Skeletal muscle satellite cell (primary cell): ENCODE measurements at regions not wholly inside any gene's neighbourhood (a gene's known extent, or its start where the extent isn't known, plus 50 kb on each side); places are given as distances from the start of the nearest gene placed in this dataset.

Experiments used
- H3K27me3 ChIP-seq: 2 replicates; pipeline ENCODE4 v1.7.0; 2013; ENCODE audit warnings: low read length; ENCODE audit not compliant: control insufficient read depth, insufficient read depth
- H3K36me3 ChIP-seq: 2 replicates; pipeline ENCODE4 v1.7.0; 2013; ENCODE audit warnings: mild to moderate bottlenecking, control low read depth, low read length; ENCODE audit not compliant: insufficient read depth
- H3K4me1 ChIP-seq: 2 replicates; pipeline ENCODE4 v1.7.0; 2013; ENCODE audit warnings: low read length; ENCODE audit not compliant: control insufficient read depth, insufficient read depth
- H3K4me2 ChIP-seq: 2 replicates; pipeline ENCODE4 v1.7.0; 2013; ENCODE audit warnings: mild to moderate bottlenecking, low read length
- H3K4me3 ChIP-seq: 2 replicates; pipeline ENCODE4 v1.7.0; 2013; ENCODE audit warnings: low read length
- H3K9ac ChIP-seq: 2 replicates; pipeline ENCODE4 v1.7.0; 2013; ENCODE audit warnings: mild to moderate bottlenecking, low read depth, low read length, moderate library complexity
- H3K9me3 ChIP-seq: replicated peaks from 2 replicates; pipeline ENCODE4 v1.7.0; 2013; ENCODE audit warnings: mild to moderate bottlenecking, control low read depth, low read length

- no peak overlapping the region for H3K4me3 ChIP-seq
- no peak overlapping the region for H3K9ac ChIP-seq
- H3K4me1 ChIP-seq: no peaks in the 10 kb centered on the region
- peaks cover 8% of the 10 kb centered on the region for H3K27me3 ChIP-seq
- H3K9me3 ChIP-seq: no peaks in the 10 kb centered on the region
- no peaks in the 10 kb centered on the region for H3K36me3 ChIP-seq
- no peak overlapping the region for H3K4me2 ChIP-seq
Measured at GRCh38 chr10:35751347-35751746, 109.3 kb upstream of the FZD8 start.

DNA sequence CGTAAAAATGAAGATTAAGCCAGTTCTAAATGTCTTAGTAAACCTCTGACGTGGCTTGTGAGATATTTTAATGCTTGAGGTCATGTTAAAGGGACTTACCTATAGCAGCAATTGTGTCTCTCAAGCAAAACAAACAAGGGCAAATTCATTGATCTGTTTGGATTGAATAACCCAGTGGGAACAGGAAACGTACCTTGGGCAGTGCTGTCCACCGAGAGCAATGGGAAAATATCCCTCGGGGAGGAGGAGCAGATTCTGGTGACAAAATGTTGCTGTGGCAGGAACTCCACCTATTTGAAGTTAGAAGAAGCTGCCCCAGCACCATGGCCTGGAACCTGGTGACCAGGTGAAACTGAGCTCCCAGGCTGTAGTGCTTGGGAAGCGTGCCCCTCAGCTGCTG is 107.1 kb upstream of the FZD8 start:
- H3K4me3 ChIP-seq: no peak overlapping the region
- H3K9me3 ChIP-seq: no peaks in the 10 kb centered on the region
- H3K4me1 ChIP-seq: no peaks in the 10 kb centered on the region
- no peaks in the 10 kb centered on the region for H3K36me3 ChIP-seq
- no peak overlapping the region for H3K9ac ChIP-seq
- H3K4me2 ChIP-seq: no peak overlapping the region
- peaks cover 8% of the 10 kb centered on the region for H3K27me3 ChIP-seq

- no peak overlapping the region for H3K4me2 ChIP-seq
- H3K4me1 ChIP-seq: no peaks in the 10 kb centered on the region
- no peaks in the 10 kb centered on the region for H3K36me3 ChIP-seq
- H3K9ac ChIP-seq: no peak overlapping the region
- no peak overlapping the region for H3K4me3 ChIP-seq
- no peaks in the 10 kb centered on the region for H3K27me3 ChIP-seq
- H3K9me3 ChIP-seq: no peaks in the 10 kb centered on the region
Measured at GRCh38 chr10:35745617-35746403, 103.7 kb upstream of the FZD8 start.

DNA sequence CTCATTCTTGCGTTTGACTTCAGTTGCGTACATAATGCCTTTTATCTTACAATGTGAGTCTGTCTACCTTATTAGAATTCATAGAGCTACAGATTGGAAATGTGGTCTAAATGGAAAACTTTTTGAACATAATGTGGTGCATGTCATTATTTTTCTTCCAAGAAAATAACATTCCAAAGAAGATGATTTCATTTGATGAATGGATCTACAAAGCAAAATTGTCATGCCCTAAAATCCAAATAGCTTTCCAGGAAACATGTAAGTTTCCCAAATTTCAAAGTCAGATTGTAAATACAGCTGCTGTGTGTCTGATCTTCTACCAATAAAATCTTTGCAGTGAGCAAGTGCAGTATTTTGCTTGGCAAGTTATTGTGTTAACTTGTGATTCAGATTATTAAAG is 101.8 kb upstream of the FZD8 start:
- Histone ChIP-seq H3K9ac (no peak overlapping the region), H3K36me3 (no peaks in the 10 kb centered on the region), H3K27me3 (no peaks in the 10 kb centered on the region), H3K9me3 (no peaks in the 10 kb centered on the region), H3K4me1 (no peaks in the 10 kb centered on the region), H3K4me3 (no peak overlapping the region), H3K4me2 (no peak overlapping the region)

- H3K9me3 ChIP-seq: no peaks in the 10 kb centered on the region
- H3K27me3 ChIP-seq: no peaks in the 10 kb centered on the region
- no peak overlapping the region for H3K4me2 ChIP-seq
- H3K9ac ChIP-seq: no peak overlapping the region
- H3K4me3 ChIP-seq: no peak overlapping the region
- no peaks in the 10 kb centered on the region for H3K36me3 ChIP-seq
- no peaks in the 10 kb centered on the region for H3K4me1 ChIP-seq
Measured at GRCh38 chr10:35743351-35743750, 101.3 kb upstream of the FZD8 start.

DNA sequence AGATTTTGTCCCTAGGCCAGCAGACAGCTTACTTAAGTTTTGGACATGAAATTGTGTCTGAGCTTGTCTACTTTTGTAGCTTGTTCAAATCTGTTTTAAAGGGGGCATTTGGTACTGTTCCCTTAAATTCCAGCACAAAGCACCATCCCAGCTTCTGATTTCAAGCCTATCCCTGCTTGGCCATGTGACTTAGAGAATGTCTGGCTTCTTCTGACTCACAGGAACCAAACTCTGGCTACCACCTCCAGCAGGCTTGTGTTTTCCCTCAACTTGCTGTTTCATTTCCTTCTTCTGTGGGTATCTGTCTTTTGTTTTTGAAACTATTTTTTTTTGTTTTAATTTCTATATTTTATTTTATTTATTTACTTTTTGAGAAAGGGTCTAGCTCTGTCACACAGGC is 97.9 kb upstream of the FZD8 start:
- no peaks in the 10 kb centered on the region for H3K9me3 ChIP-seq
- no peak overlapping the region for H3K4me2 ChIP-seq
- no peaks in the 10 kb centered on the region for H3K27me3 ChIP-seq
- H3K4me3 ChIP-seq: no peak overlapping the region
- no peaks in the 10 kb centered on the region for H3K4me1 ChIP-seq
- no peak overlapping the region for H3K9ac ChIP-seq
- no peaks in the 10 kb centered on the region for H3K36me3 ChIP-seq

DNA sequence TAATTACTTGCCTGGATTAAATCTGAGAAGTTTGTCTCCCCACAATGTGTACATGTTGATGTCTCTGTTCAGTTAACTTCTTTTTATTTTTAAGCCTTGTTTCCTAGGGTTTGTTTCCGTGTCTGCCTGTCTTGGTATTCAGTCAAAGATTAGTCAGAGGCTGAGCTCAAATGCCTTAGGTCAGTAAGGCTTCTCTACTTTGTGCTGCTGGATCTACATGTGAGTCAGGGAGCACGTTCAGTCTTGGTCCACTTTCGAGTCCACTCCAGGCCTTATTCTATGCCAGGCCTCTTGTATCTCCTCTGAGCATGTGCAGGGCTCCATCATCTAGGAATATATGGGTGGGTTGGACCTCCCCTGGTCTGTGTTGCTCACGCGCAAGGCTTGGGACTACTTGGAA is 93.3 kb upstream of the FZD8 start:
- H3K4me1 ChIP-seq: no peaks in the 10 kb centered on the region
- no peaks in the 10 kb centered on the region for H3K9me3 ChIP-seq
- no peaks in the 10 kb centered on the region for H3K27me3 ChIP-seq
- no peak overlapping the region for H3K4me3 ChIP-seq
- H3K4me2 ChIP-seq: no peak overlapping the region
- no peaks in the 10 kb centered on the region for H3K36me3 ChIP-seq
- no peak overlapping the region for H3K9ac ChIP-seq

GRCh38 chr10:35731828-35732227 is 89.7 kb upstream of the FZD8 start:
- Histone ChIP-seq H3K9ac (no peak overlapping the region), H3K4me1 (no peaks in the 10 kb centered on the region), H3K4me3 (no peak overlapping the region), H3K9me3 (no peaks in the 10 kb centered on the region), H3K4me2 (no peak overlapping the region), H3K27me3 (peaks cover 4% of the 10 kb centered on the region), H3K36me3 (no peaks in the 10 kb centered on the region)

GRCh38 chr10:35728341-35728740 is 86.2 kb upstream of the FZD8 start:
- H3K9ac ChIP-seq: no peak overlapping the region
- H3K36me3 ChIP-seq: no peaks in the 10 kb centered on the region
- H3K4me3 ChIP-seq: no peak overlapping the region
- peaks cover 10% of the 10 kb centered on the region for H3K27me3 ChIP-seq
- no peaks in the 10 kb centered on the region for H3K4me1 ChIP-seq
- H3K4me2 ChIP-seq: no peak overlapping the region
- no peaks in the 10 kb centered on the region for H3K9me3 ChIP-seq

GRCh38 chr10:35726846-35727245 is 84.8 kb upstream of the FZD8 start:
- Histone ChIP-seq H3K4me1 (no peaks in the 10 kb centered on the region), H3K36me3 (no peaks in the 10 kb centered on the region), H3K9me3 (no peaks in the 10 kb centered on the region), H3K9ac (no peak overlapping the region), H3K4me3 (no peak overlapping the region), H3K4me2 (no peak overlapping the region), H3K27me3 (peaks cover 10% of the 10 kb centered on the region)

GRCh38 chr10:35723992-35724391 is 81.9 kb upstream of the FZD8 start:
- H3K9me3 ChIP-seq: no peaks in the 10 kb centered on the region

DNA sequence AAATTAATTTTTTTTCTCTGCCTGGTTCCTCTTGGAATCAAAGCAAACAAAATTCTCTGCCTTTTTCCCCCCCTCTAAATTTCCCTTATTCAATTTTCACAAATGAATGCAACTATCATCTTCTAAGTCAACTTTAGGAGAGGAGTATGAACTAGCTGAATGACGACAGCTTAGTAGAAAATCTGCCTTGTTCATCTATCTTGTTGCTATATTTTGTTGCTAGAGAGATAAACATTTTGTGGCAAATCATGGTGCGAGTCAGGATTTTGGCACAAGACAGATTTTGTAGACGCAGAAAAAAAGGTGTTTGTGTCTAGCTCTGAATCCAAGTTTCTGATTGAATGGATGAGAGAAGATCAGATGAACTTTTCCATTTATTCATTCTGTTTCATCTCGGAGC is 81.0 kb upstream of the FZD8 start:
- H3K4me2 ChIP-seq: no peak overlapping the region

More at GRCh38 chr10:35723992-35724391, 81.9 kb upstream of the FZD8 start:
- Histone ChIP-seq H3K4me1 (no peaks in the 10 kb centered on the region), H3K36me3 (no peaks in the 10 kb centered on the region), H3K9ac (no peak overlapping the region), H3K27me3 (peaks cover 10% of the 10 kb centered on the region), H3K4me2 (no peak overlapping the region), H3K4me3 (no peak overlapping the region)

More for the DNA sequence above, 81.0 kb upstream of the FZD8 start:
- Histone ChIP-seq H3K9me3 (no peaks in the 10 kb centered on the region), H3K4me3 (no peak overlapping the region), H3K9ac (no peak overlapping the region), H3K27me3 (peaks cover 7% of the 10 kb centered on the region), H3K4me1 (no peaks in the 10 kb centered on the region), H3K36me3 (no peaks in the 10 kb centered on the region)
